HG03175 (cell line): ENCODE measurements at regions not wholly inside any gene's neighbourhood (a gene's known extent, or its start where the extent isn't known, plus 50 kb on each side); places are given as distances from the start of the nearest gene placed in this dataset.

ENCODE experiments used
- ATAC-seq: cut with Tn5 transposase; IDR thresholded peaks from one replicate; pipeline ENCODE4 v1.9.1; 2021; ENCODE audit warnings: mild to moderate bottlenecking, moderate library complexity; ENCODE audit not compliant: unreplicated experiment

GRCh38 chr9:85215416-85215815, 526.3 kb downstream of the AGTPBP1 start:
- no peak for ATAC-seq

- ATAC-seq, result no peak
These were observed 527.8 kb downstream of the AGTPBP1 start for GRCh38 chr9:85213650-85214607.

GRCh38 chr9:85212887-85213286, 528.9 kb downstream of the AGTPBP1 start:
- no peak for ATAC-seq

GRCh38 chr9:85212209-85212608, 529.5 kb downstream of the AGTPBP1 start:
- no peak for ATAC-seq

- no peak for ATAC-seq
These were observed 533.1 kb downstream of the AGTPBP1 start for GRCh38 chr9:85208666-85209065.

- no peak for ATAC-seq
These were observed 534.6 kb downstream of the NTRK2 start for GRCh38 chr9:85204176-85204575.

GRCh38 chr9:85202596-85202995, 533.1 kb downstream of the NTRK2 start:
- ATAC-seq, result no peak

GRCh38 chr9:85200726-85201404, 531.3 kb downstream of the NTRK2 start:
- no peak for ATAC-seq

- no peak for ATAC-seq
These were observed 530.5 kb downstream of the NTRK2 start for GRCh38 chr9:85199866-85200495.

GRCh38 chr9:85192750-85193149, 523.2 kb downstream of the NTRK2 start:
- ATAC-seq, result no peak

- ATAC-seq, result no peak
These were observed 516.7 kb downstream of the NTRK2 start for GRCh38 chr9:85186218-85186585.

GRCh38 chr9:85185486-85186217, 516.1 kb downstream of the NTRK2 start:
- no peak for ATAC-seq

- ATAC-seq, result no peak
These were observed 512.9 kb downstream of the NTRK2 start for GRCh38 chr9:85182383-85182782.

GRCh38 chr9:85178474-85178873, 508.9 kb downstream of the NTRK2 start:
- ATAC-seq, result no peak

GRCh38 chr9:85173967-85174366, 504.4 kb downstream of the NTRK2 start:
- no peak for ATAC-seq

- no peak for ATAC-seq
These were observed 502.8 kb downstream of the NTRK2 start for GRCh38 chr9:85172001-85172978.

GRCh38 chr9:85171163-85171562, 501.6 kb downstream of the NTRK2 start:
- no peak for ATAC-seq

- ATAC-seq, result no peak
These were observed 498.9 kb downstream of the NTRK2 start for GRCh38 chr9:85168412-85168811.

- no peak for ATAC-seq
These were observed 497.6 kb downstream of the NTRK2 start for GRCh38 chr9:85167146-85167545.

GRCh38 chr9:85163825-85164224, 494.3 kb downstream of the NTRK2 start:
- ATAC-seq, result no peak
